Fibroblast of skin of abdomen (primary cell): ENCODE measurements at regions not wholly inside any gene's neighbourhood (a gene's known extent, or its start where the extent isn't known, plus 50 kb on each side); places are given as distances from the start of the nearest gene placed in this dataset.
"Not testable (repeated sequence)": the region's sequence is repeated elsewhere in the genome, so short reads cannot be mapped to it uniquely, and the experiment has no call there.

Experiments
- DNase-seq: peaks from one replicate; pipeline ENCODE4 v3.0.0-alpha.2; 2013

- DNase-seq: no peak
Observed at GRCh38 chr13:98075048-98075447, 67.8 kb upstream of the FARP1 start.

DNA sequence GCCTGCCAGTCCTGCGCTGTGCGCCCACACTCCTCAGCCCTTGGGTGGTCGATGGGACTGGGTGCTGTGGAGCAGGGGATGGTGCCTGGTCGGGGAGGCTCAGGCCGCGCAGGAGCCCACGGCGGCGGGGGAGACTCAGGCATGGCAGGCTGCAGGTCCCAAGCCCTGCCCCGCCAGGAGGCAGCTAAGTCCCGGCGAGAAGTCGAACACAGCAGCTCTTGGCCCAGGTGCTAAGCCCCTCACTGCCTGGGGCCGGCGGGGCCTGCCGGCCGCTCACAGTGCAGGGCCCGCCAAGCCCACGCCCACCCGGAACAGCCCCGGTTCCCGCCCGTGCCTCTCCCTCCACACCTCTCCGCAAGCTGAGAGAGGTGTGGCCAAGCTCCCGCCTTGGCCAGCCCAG is 66.6 kb upstream of the FARP1 start:
- DNase-seq: not testable (repeated sequence)

- DNase-seq: no peak
Observed at GRCh38 chr13:98080280-98080679, 62.6 kb upstream of the FARP1 start.

- peak; percentile 95 for DNase-seq
Observed at GRCh38 chr13:98083507-98083906, 59.4 kb upstream of the FARP1 start.

DNA sequence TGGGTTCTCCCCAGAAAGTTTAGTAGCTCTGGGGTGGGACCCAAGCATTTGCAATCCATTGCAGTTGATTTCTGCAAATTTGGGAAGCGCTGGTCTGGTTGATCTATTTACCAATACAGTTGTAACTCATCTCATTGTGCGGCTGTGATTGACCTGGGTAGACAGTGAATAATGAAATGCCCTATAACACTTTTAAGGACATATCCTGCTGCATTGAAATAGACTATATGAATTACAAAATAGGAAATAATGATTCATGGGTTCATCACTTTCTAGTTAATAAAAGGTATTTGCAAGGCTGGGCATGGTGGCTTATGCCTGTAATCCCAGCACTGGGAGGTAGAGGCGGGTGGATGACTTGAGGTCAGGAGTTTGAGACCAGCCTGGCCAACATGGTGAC is 59.0 kb upstream of the FARP1 start:
- DNase-seq: peak; percentile 8

DNA sequence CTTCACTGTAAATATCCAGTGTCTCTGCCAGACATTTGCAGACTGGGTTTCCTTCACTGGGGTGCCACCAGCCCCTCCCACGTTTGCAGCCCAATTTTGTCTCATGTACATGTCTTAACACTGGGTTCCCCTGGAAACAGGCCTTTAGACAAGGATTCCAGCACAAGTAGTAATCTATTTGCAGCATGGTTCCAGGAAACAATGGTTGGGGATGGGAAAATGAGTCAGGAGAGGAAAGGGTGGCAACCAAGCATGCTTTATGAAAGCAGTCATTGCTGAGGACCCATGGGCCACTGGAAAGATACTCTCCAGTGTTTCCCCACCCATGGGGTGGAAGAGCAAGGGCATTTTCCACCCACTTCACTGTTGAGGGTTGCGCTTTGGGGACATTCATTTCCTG is 53.6 kb upstream of the FARP1 start:
- DNase-seq: peak; percentile 55

- DNase-seq: no peak
Observed at GRCh38 chr13:98092888-98093287, 50.0 kb upstream of the FARP1 start.
